ENCODE measurements at regions not wholly inside any gene's neighbourhood (a gene's known extent, or its start where the extent isn't known, plus 50 kb on each side); places are given as distances from the start of the nearest gene placed in this dataset.

DNA sequence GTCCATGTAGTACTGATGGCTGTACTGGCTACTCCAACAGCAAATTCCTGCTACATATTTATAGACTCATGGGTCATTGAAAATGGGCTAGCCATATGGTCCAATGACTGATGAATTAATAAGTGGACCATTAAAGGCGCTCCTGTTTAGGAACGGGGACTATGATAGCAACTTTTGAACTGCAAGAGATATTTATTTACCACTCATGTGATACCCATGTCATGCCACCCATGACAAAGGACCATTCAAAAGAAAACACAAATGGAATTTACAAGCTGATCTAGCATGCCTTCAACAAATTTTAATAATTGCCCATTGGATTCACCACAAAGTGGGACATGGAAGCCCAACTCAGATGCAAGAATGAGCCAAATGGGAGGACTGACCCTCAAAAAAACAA is 240.0 kb upstream of the GALNTL6 start (continued):
- TF ChIP-seq, protein P1, sequence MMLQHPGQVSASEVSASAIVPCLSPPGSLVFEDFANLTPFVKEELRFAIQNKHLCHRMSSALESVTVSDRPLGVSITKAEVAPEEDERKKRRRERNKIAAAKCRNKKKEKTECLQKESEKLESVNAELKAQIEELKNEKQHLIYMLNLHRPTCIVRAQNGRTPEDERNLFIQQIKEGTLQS (IDR thresholded peaks at IDR 0.05; ENCODE audit: insufficient read depth, low read depth, low read length), result no peak
- TF ChIP-seq SP2 (IDR thresholded peaks at IDR 0.05; ENCODE audit: low read length) (no peak), CREB1 (IDR thresholded peaks at IDR 0.05) (no peak)
